ENCODE measurements at regions not wholly inside any gene's neighbourhood (a gene's known extent, or its start where the extent isn't known, plus 50 kb on each side); places are given as distances from the start of the nearest gene placed in this dataset.

GRCh38 chr3:8001307-8001706, 500.3 kb upstream of the LMCD1 start:
- TF ChIP-seq CTCF (IDR thresholded peaks at IDR 0.05), result no peak
- TF ChIP-seq SIN3A (IDR thresholded peaks at IDR 0.05; ENCODE audit: borderline replicate concordance, insufficient read depth, low read depth, low read length), result no peak
- TF ChIP-seq POLR2AphosphoS5 (IDR thresholded peaks at IDR 0.05; ENCODE audit: low read depth, low read length), result no peak
- TF ChIP-seq REST (IDR thresholded peaks at IDR 0.05; ENCODE audit: insufficient read depth in 1 of 2, low read depth in 2 of 2, low read length in 1 of 2), result no peak
- TF ChIP-seq TCF7L2 (IDR thresholded peaks at IDR 0.05; ENCODE audit: low read depth, low read length), result no peak
